B cell (primary cell): ENCODE measurements at regions not wholly inside any gene's neighbourhood (a gene's known extent, or its start where the extent isn't known, plus 50 kb on each side); places are given as distances from the start of the nearest gene placed in this dataset.

Source experiments
- CTCF ChIP-seq: fragments of 200-600 bp; IDR thresholded peaks from one replicate; pipeline ENCODE4 v1.8.0; 2022; ENCODE audit warnings: antibody characterized with exemption, mild to moderate bottlenecking
- EZH2 ChIP-seq: IDR thresholded peaks from 2 replicates; pipeline ENCODE4 v1.6.1; 2012; ENCODE audit warnings: borderline replicate concordance, low read depth, mild to moderate bottlenecking, moderate library complexity, low read length; ENCODE audit not compliant: insufficient read depth, poor library complexity, severe bottlenecking

- peak; percentile 53 for TF ChIP-seq CTCF
- TF ChIP-seq EZH2, result no peak
Measured at GRCh38 chr7:142385491-142386340, 127.9 kb upstream of the PRSS58 start.
